RWPE1 (cell line): ENCODE measurements at regions not wholly inside any gene's neighbourhood (a gene's known extent, or its start where the extent isn't known, plus 50 kb on each side); places are given as distances from the start of the nearest gene placed in this dataset.

ENCODE experiments used
- CTCF ChIA-PET: fragments of 350-600 bp; sonication (Branson Sonifier 250); formaldehyde crosslinking; extraction: SDS; loops from one replicate; lab custom pipeline; 2021; lab: Yijun Ruan, JAX
- POLR2A ChIA-PET: fragments of 400-600 bp; formaldehyde crosslinking; extraction: SDS; loops from one replicate; lab custom pipeline; 2020; ENCODE audit warnings: antibody characterized with exemption; ENCODE audit not compliant: low non-redundant PET; lab: Yijun Ruan, JAX
- DNase-seq: peaks from one replicate; pipeline ENCODE4 v3.0.0; 2012; ENCODE audit warnings: low spot score
- H3K27ac ChIP-seq: fragments of 450-650 bp; 2 replicates; pipeline ENCODE4 v1.5.1; 2017
- CTCF ChIP-seq: fragments of 450-650 bp; conservative IDR thresholded peaks from 2 replicates; pipeline ENCODE4 v1.5.1; 2017; ENCODE audit warnings: low read depth, mild to moderate bottlenecking

DNA sequence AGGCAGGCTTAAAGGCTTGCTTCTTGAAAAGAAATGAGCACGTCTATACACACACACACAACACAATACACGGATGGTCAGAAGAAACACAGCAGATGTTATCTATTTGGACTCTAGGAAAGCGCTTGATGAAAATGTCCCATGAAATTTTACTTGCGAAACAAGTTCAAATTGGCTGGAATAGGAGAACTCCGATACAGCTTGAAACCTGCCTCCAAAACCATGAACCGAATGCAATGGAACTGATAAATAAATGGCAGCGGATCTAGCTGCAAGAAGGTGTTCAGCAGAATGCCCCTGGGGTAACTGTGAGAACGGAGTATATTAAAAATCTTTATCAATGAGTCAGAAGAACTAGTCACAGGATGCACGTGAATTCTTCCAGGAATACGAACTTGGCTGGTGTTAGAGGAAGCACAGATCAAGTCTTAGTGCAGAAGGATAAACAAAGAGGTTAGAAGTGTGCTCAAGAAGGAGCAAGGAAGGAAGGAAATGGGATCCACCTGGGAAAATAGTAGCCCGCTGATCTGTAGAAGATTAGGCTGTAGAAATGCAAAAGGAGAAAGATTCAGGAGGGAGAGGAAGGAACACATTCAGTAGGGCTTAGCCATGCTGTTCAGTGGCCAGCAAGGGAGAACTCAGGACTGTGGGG, 142.0 kb upstream of the PRKCQ start:
- ChIA-PET POLR2A (interaction anchor here (0.6 to 0.8 kb wide), 2 partner anchors 15 to 16 kb away, joined by 3 to 8 read pairs; no protein-coding TSS in a partner anchor), CTCF (interaction anchor here (0.6 to 1.0 kb wide), 2 partner anchors 71 to 198 kb away, joined by 3 to 4 read pairs; no protein-coding TSS in a partner anchor)
- peak; percentile 85 for DNase-seq
- no peak for TF ChIP-seq CTCF
- H3K27ac ChIP-seq = peak overlapping the region; percentile 83

GRCh38 chr10:6721480-6721879, 141.4 kb upstream of the PRKCQ start:
- H3K27ac ChIP-seq = peak overlapping the region; percentile 83
- TF ChIP-seq CTCF = no peak; the same call in 1 of the 2 replicates

DNA sequence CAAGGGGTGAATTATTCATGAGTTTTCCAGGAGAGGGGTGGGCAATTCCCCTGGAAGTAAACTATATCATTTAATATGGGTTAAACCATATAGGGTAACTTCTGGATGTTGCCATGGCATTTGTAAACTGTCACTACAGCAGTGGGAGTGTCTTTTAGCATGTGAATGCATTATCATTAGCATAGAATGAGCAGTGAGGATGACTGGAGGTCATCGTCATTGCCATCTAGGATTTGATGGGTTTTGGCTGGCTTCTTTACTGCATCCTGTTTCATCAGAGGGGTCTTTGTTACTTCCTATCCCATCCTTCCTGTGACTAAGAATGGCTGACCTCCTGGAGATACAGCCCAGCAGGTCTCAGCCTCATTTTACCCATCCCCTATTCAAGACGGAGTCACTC, 139.5 kb upstream of the PRKCQ start:
- POLR2A ChIA-PET = no interaction called here
- DNase-seq = no peak
- CTCF ChIA-PET = no interaction called here
- no peak overlapping the region for H3K27ac ChIP-seq
- TF ChIP-seq CTCF = no peak

More at GRCh38 chr10:6721480-6721879, 141.4 kb upstream of the PRKCQ start:
- peak; percentile 90 for DNase-seq
- CTCF ChIA-PET = interaction anchor here (0.6 to 1.0 kb wide), 5 partner anchors 42 to 573 kb away, joined by 3 to 4 read pairs (median 3); no protein-coding TSS in a partner anchor
- POLR2A ChIA-PET = interaction anchor here (0.6 to 0.8 kb wide), 2 partner anchors 15 to 16 kb away, joined by 3 to 8 read pairs; no protein-coding TSS in a partner anchor

GRCh38 chr10:6718550-6718949, 138.5 kb upstream of the PRKCQ start:
- ChIA-PET CTCF (interaction anchor here (0.6 kb wide), 1 partner anchor 12 kb away, joined by 4 read pairs; no protein-coding TSS in a partner anchor), POLR2A (no interaction called here)
- TF ChIP-seq CTCF = no peak
- no peak for DNase-seq
- H3K27ac ChIP-seq = no peak overlapping the region

DNA sequence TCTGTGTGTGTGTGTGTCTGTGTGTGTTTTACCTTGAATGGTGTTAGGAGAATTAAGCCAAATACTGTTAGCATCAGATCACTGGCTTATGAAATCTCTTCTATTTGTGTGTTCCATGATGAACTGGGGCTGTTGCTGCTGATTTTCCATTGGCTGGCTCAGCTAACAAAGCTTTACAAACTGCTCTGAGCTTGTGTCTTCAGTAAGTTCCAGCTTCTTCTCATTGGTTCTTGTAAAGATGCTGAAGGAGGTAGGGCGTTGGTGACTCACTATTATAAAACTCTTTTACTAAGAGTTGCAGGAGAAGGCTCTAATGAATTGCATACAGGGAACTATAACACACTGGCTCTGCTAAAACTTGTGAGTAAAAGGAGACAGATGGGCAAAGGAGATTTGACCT, 136.4 kb upstream of the PRKCQ start:
- CTCF ChIA-PET = no interaction called here
- no peak overlapping the region for H3K27ac ChIP-seq
- POLR2A ChIA-PET = no interaction called here
- peak; percentile 8 for DNase-seq
- no peak for TF ChIP-seq CTCF

GRCh38 chr10:6713716-6714115, 133.6 kb upstream of the PRKCQ start:
- H3K27ac ChIP-seq = no peak overlapping the region
- ChIA-PET CTCF (interaction anchor here (1.4 kb wide), 1 partner anchor 13 kb away, joined by 3 read pairs; no protein-coding TSS in a partner anchor), POLR2A (no interaction called here)
- no peak for TF ChIP-seq CTCF
- DNase-seq = no peak
